Esophagus muscularis mucosa (tissue), 4 donors: ENCODE measurements at regions not wholly inside any gene's neighbourhood (a gene's known extent, or its start where the extent isn't known, plus 50 kb on each side); places are given as distances from the start of the nearest gene placed in this dataset.

Experiments
- DNase-seq: peaks from one replicate; pipeline ENCODE4 v3.0.0-alpha.2; 2017; ENCODE audit errors: extremely low spot score
- H3K27ac ChIP-seq, 4 donors: fragments of 200-600 bp; sonication (generic); replicated peaks in 1 of 4; 1 replicate in 3 of 4; 2 replicates in 1 of 4; pipeline ENCODE4 v1.5.1; 2016 to 2019; ENCODE audit warnings: mild to moderate bottlenecking in 1 of 4
- H3K27me3 ChIP-seq, 4 donors: fragments of 200-600 bp; sonication (generic); one replicate each; pipeline versions ENCODE4 v1.5.1 to v1.6.0; 2016 to 2019
- H3K36me3 ChIP-seq, 4 donors: fragments of 200-600 bp; sonication (generic); one replicate each; pipeline ENCODE4 v1.5.1; 2016 to 2019
- H3K4me1 ChIP-seq, 4 donors: fragments of 200-600 bp; sonication (generic); one replicate each; pipeline ENCODE4 v1.5.1; 2016 to 2019
- H3K4me3 ChIP-seq, 4 donors: fragments of 200-600 bp; sonication (generic); 1 replicate in 2 of 4; 2 replicates in 2 of 4; pipeline ENCODE4 v1.5.1; 2016 to 2019; ENCODE audit warnings: mild to moderate bottlenecking in 4 of 4, moderate library complexity in 1 of 4
- H3K9me3 ChIP-seq, 4 donors: fragments of 200-600 bp; sonication (generic); 1 replicate in 3 of 4; 2 replicates in 1 of 4; pipeline ENCODE4 v1.5.1; 2016 to 2019
- EP300 ChIP-seq: sonication (generic); formaldehyde crosslinking; IDR thresholded peaks from one replicate; pipeline ENCODE4 v1.6.1; 2017; ENCODE audit warnings: antibody characterized with exemption
- POLR2A ChIP-seq: fragments of 450-650 bp; IDR thresholded peaks from one replicate; pipeline ENCODE4 v1.6.1; 2017; ENCODE audit warnings: antibody characterized with exemption, moderate library complexity, mild to moderate bottlenecking, low read depth
- POLR2AphosphoS5 ChIP-seq, 2 donors: sonication (generic); formaldehyde crosslinking; IDR thresholded peaks; one replicate each; pipeline ENCODE4 v1.6.1; 2017; ENCODE audit warnings: antibody characterized with exemption in 2 of 2
- WGBS: methylation state at CpG from one replicate; pipeline ENCODE4 v1.1.5; 2018; 5-methylcytosine and 5-hydroxymethylcytosine counted together
- intact Hi-C: fragments of 100-400 bp; cut with DNase I; formaldehyde crosslinking; loops from one replicate; pipeline ENCODE4 v1.15.1; 2023
- TF ChIP-seq, protein P1 (sequence below), 3 experiments: fragments of 200-600 bp in 2 of 3; fragments of 450-650 bp in 1 of 3; sonication (generic) in 2 of 3; IDR thresholded peaks; one replicate each; pipeline ENCODE4 v1.5.1; 2017 to 2019; ENCODE audit warnings: antibody characterized with exemption in 3 of 3, mild to moderate bottlenecking in 2 of 3, moderate library complexity in 1 of 3

DNA sequence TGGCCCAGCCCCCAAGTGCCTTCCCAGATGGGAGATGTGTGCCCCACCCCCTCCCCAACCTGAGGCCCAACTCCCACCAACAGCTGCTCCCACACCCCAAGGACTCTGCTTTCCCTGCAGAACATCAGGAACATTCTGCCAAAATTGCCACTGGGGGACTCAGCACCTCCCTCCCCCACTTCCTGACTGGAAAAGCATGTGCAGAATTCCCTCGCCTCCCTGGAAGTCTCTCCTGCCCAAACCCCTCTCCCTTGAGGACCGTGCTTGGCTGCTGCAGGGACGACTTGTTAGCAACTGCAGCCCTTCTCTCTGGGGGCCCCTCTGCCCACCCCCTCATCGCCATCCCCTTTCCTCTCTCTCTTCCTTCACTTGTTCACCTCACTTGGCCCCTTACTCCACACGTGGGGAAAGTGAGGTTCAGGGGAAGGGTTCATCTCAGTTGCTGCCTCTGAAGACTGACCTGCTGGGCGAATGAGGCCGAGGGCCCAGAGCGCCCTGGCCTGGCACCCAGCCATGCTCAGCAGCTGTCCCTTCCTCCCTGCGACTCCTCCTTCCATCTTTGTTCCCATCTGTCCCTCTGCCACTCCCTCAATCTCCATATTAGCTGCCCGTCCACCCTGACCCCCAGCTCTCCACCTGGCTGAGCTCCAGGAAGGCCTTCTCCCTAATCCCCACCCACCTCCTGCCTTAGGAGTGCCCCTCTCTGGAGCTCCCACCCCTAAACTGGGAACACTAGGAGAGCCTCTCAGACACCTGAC lies 105.1 kb downstream of the CHST1 start:
- DNase-seq: no peak
- peaks cover 0 to 49% (median 0%) of the 10 kb centered on the region in 4 donors for H3K27me3 ChIP-seq
- intact Hi-C loops: no loop called here
- no peaks in the 10 kb centered on the region for H3K36me3 ChIP-seq
- H3K9me3 ChIP-seq: no peaks in the 10 kb centered on the region
- H3K4me3 ChIP-seq: no peak overlapping the region
- peaks cover 8 to 17% (median 9%) of the 10 kb centered on the region in 4 donors for H3K4me1 ChIP-seq
- TF ChIP-seq EP300: no peak
- TF ChIP-seq, protein P1, sequence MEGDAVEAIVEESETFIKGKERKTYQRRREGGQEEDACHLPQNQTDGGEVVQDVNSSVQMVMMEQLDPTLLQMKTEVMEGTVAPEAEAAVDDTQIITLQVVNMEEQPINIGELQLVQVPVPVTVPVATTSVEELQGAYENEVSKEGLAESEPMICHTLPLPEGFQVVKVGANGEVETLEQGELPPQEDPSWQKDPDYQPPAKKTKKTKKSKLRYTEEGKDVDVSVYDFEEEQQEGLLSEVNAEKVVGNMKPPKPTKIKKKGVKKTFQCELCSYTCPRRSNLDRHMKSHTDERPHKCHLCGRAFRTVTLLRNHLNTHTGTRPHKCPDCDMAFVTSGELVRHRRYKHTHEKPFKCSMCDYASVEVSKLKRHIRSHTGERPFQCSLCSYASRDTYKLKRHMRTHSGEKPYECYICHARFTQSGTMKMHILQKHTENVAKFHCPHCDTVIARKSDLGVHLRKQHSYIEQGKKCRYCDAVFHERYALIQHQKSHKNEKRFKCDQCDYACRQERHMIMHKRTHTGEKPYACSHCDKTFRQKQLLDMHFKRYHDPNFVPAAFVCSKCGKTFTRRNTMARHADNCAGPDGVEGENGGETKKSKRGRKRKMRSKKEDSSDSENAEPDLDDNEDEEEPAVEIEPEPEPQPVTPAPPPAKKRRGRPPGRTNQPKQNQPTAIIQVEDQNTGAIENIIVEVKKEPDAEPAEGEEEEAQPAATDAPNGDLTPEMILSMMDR (IDR thresholded peaks at IDR 0.05): no peak
- no peak for TF ChIP-seq POLR2A
- no peak for TF ChIP-seq POLR2AphosphoS5 (IDR thresholded peaks at IDR 0.05)
- WGBS: 33% methylated on average over 10 of the region's 10 CpGs
- H3K27ac ChIP-seq: no peak overlapping the region

- no peak for TF ChIP-seq POLR2A
- TF ChIP-seq POLR2AphosphoS5 (IDR thresholded peaks at IDR 0.05): no peak
- TF ChIP-seq, protein P1 (IDR thresholded peaks at IDR 0.05): no peak
- no peak for TF ChIP-seq EP300
- DNase-seq: no peak
- intact Hi-C loops: no loop called here
- Histone ChIP-seq H3K9me3 (no peaks in the 10 kb centered on the region), H3K4me1 (peaks cover 8 to 20% (median 9%) of the 10 kb centered on the region in 4 donors), H3K27me3 (peaks cover 0 to 28% (median 0%) of the 10 kb centered on the region in 4 donors), H3K4me3 (no peak overlapping the region), H3K36me3 (no peaks in the 10 kb centered on the region), H3K27ac (peak overlapping the region in 1 of 4 donors; percentile 18)
- WGBS: 57% methylated on average over 9 of the region's 10 CpGs
These were observed 108.3 kb downstream of the CHST1 start for GRCh38 chr11:45556851-45557707.

- 56% methylated on average over 10 of the region's 14 CpGs for WGBS
- Histone ChIP-seq H3K4me1 (peaks cover 0 to 3% (median 0%) of the 10 kb centered on the region in 4 donors), H3K27me3 (peaks cover 0 to 13% (median 0%) of the 10 kb centered on the region in 4 donors), H3K4me3 (no peak overlapping the region), H3K9me3 (no peaks in the 10 kb centered on the region), H3K36me3 (no peaks in the 10 kb centered on the region), H3K27ac (no peak overlapping the region)
- intact Hi-C loops: no loop called here
- no peak for DNase-seq
- no peak for TF ChIP-seq EP300
- TF ChIP-seq POLR2AphosphoS5 (IDR thresholded peaks at IDR 0.05): no peak
- TF ChIP-seq, protein P1 (IDR thresholded peaks at IDR 0.05): no peak
- no peak for TF ChIP-seq POLR2A
These were observed 111.0 kb downstream of the CHST1 start for GRCh38 chr11:45554230-45554967.

- DNase-seq: no peak
- Histone ChIP-seq H3K36me3 (no peaks in the 10 kb centered on the region), H3K9me3 (no peaks in the 10 kb centered on the region), H3K27ac (no peak overlapping the region), H3K4me1 (peaks cover 0 to 3% (median 0%) of the 10 kb centered on the region in 4 donors), H3K4me3 (no peak overlapping the region), H3K27me3 (peaks cover 0 to 6% (median 0%) of the 10 kb centered on the region in 4 donors)
- intact Hi-C loops: no loop called here
- WGBS: 60% methylated on average over 1 of the region's 9 CpGs
- TF ChIP-seq, protein P1 (IDR thresholded peaks at IDR 0.05): no peak
- TF ChIP-seq POLR2A (no peak), POLR2AphosphoS5 (IDR thresholded peaks at IDR 0.05) (no peak), EP300 (no peak)
These were observed 112.0 kb downstream of the CHST1 start for GRCh38 chr11:45553383-45553936.
